Right lobe of liver (tissue), 6 donors: ENCODE measurements at regions not wholly inside any gene's neighbourhood (a gene's known extent, or its start where the extent isn't known, plus 50 kb on each side); places are given as distances from the start of the nearest gene placed in this dataset.

Experiments
- ATAC-seq, 4 donors: fragments of 200-7000 bp; cut with Tn5 transposase; one replicate each; pipeline ENCODE4 v1.9.1; 2020; ENCODE audit warnings: mild to moderate bottlenecking in 4 of 4, moderate library complexity in 4 of 4
- DNase-seq, 3 donors: peaks; one replicate each; pipeline ENCODE4 v3.0.0-alpha.2; 2020
- H3K27ac ChIP-seq, 3 donors: fragments of 200-600 bp; one replicate each; pipeline ENCODE4 v1.8.0; 2022
- H3K27me3 ChIP-seq, 2 donors: fragments of 200-600 bp; one replicate each; pipeline ENCODE4 v1.8.0; 2022
- H3K36me3 ChIP-seq, 4 donors: fragments of 200-600 bp; sonication (generic) in 1 of 4; one replicate each; pipeline versions ENCODE4 v1.5.1 to v1.8.0; 2017 to 2022; ENCODE audit warnings: control low read depth in 1 of 4
- H3K4me1 ChIP-seq, 4 donors: fragments of 200-600 bp; sonication (generic) in 1 of 4; one replicate each; pipeline versions ENCODE4 v1.5.1 to v1.8.0; 2017 to 2022; ENCODE audit warnings: control low read depth in 1 of 4
- H3K4me3 ChIP-seq, 3 donors: fragments of 200-600 bp; one replicate each; pipeline ENCODE4 v1.8.0; 2022
- H3K9me3 ChIP-seq, 4 donors: fragments of 200-600 bp; sonication (generic) in 1 of 4; one replicate each; pipeline versions ENCODE4 v1.5.1 to v1.8.0; 2017 to 2022; ENCODE audit warnings: control low read depth in 1 of 4
- POLR2A ChIP-seq: fragments of 450-650 bp; IDR thresholded peaks from one replicate; pipeline ENCODE4 v1.6.1; 2017; ENCODE audit warnings: antibody characterized with exemption, mild to moderate bottlenecking
- WGBS: methylation state at CpG from one replicate; pipeline ENCODE4 v1.1.6; 2018; ENCODE audit warnings: low coverage, low lambda C conversion rate; ENCODE audit not compliant: insufficient coverage; ENCODE audit errors: missing lambda C conversion rate; 5-methylcytosine and 5-hydroxymethylcytosine counted together
- intact Hi-C, 2 donors: fragments of 100-400 bp; cut with DNase I; formaldehyde crosslinking; loops; one replicate each; pipeline versions ENCODE4 v1.11.2 to v1.14.1; 2022
- TF ChIP-seq, protein P1 (sequence below), 4 donors: fragments of 200-600 bp in 3 of 4; fragments of 450-650 bp in 1 of 4; IDR thresholded peaks; one replicate each; pipeline versions ENCODE4 v1.5.1 to v1.8.0; 2016 to 2022; ENCODE audit warnings: antibody characterized with exemption in 4 of 4, mild to moderate bottlenecking in 2 of 4
- donor health status: DM: no; HTN: yes; CAD: no.
- donor health status: DM: no; HTN: no; CAD: no.
- donor health status: DM: no; HTN: no; CAD: no.
- donor health status: DM: no; HTN: yes; CAD: no.
- donor health status: DM: no; HTN: yes; CAD: no.

DNA sequence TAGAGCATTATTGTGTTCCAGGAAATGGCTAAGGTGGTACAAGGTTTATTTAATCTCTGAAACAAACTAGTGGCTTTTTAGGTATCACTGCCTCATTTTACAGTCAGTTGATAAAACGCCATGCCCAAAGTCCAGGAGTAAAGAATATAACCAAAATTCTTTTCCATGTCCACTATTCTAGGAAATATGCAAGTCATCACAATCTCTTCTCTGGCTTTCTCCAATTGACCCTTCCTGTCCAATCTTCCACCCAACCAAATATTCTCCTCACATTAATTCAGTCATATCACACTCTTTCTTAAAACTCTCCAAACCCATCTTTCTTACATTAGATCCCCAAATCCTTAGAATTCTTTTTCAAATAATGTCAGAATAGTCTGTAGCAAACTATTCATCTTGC is 1110.0 kb upstream of the CDH8 start:
- TF ChIP-seq, protein P1, sequence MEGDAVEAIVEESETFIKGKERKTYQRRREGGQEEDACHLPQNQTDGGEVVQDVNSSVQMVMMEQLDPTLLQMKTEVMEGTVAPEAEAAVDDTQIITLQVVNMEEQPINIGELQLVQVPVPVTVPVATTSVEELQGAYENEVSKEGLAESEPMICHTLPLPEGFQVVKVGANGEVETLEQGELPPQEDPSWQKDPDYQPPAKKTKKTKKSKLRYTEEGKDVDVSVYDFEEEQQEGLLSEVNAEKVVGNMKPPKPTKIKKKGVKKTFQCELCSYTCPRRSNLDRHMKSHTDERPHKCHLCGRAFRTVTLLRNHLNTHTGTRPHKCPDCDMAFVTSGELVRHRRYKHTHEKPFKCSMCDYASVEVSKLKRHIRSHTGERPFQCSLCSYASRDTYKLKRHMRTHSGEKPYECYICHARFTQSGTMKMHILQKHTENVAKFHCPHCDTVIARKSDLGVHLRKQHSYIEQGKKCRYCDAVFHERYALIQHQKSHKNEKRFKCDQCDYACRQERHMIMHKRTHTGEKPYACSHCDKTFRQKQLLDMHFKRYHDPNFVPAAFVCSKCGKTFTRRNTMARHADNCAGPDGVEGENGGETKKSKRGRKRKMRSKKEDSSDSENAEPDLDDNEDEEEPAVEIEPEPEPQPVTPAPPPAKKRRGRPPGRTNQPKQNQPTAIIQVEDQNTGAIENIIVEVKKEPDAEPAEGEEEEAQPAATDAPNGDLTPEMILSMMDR (IDR thresholded peaks at IDR 0.05) = no peak
- TF ChIP-seq POLR2A = no peak
- intact Hi-C loops = no loop called here
- Histone ChIP-seq H3K36me3 (no peaks in the 10 kb centered on the region), H3K27me3 (no peaks in the 10 kb centered on the region), H3K27ac (no peak overlapping the region), H3K4me3 (no peak overlapping the region), H3K9me3 (no peaks in the 10 kb centered on the region), H3K4me1 (no peaks in the 10 kb centered on the region)
- 18% methylated on average over 1 of the region's 1 CpG for WGBS
- no peak for ATAC-seq
- no peak for DNase-seq

DNA sequence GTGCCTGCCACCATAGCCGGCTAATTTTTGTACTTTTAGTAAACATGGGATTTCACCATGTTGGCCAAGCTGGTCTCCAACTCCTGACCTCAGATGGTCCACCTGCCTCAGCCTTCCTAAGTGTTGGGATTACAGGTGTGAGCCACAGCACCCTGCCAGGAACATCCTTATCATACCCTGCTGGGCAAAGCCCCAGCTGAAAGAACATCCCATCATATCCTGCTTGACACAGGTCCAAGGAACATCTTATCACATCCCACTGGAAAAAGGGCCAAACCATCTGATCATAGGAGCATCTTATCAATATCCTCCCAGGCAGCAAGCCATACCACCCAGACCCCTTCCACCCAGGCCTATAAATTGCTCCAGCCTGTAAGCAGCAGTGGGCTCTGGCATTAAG is 1109.2 kb upstream of the CDH8 start:
- Histone ChIP-seq H3K27me3 (no peaks in the 10 kb centered on the region), H3K36me3 (no peaks in the 10 kb centered on the region), H3K9me3 (no peaks in the 10 kb centered on the region), H3K4me3 (no peak overlapping the region), H3K4me1 (no peaks in the 10 kb centered on the region), H3K27ac (no peak overlapping the region)
- TF ChIP-seq, protein P1 (IDR thresholded peaks at IDR 0.05) = no peak
- no peak for TF ChIP-seq POLR2A
- intact Hi-C loops = no loop called here
- DNase-seq (no peak), ATAC-seq (no peak)
- 42% methylated on average over 1 of the region's 1 CpG for WGBS

GRCh38 chr16:63135069-63135468 is 1098.8 kb upstream of the CDH8 start:
- Histone ChIP-seq H3K27ac (no peak overlapping the region), H3K4me3 (no peak overlapping the region), H3K9me3 (no peaks in the 10 kb centered on the region), H3K27me3 (no peaks in the 10 kb centered on the region), H3K4me1 (no peaks in the 10 kb centered on the region), H3K36me3 (no peaks in the 10 kb centered on the region)
- no peak for TF ChIP-seq POLR2A
- TF ChIP-seq, protein P1 (IDR thresholded peaks at IDR 0.05) = no peak
- intact Hi-C loops = no loop called here
- no peak for DNase-seq
- ATAC-seq = no peak
- 51% methylated on average over 2 of the region's 2 CpGs for WGBS

GRCh38 chr16:63131503-63131902 is 1095.3 kb upstream of the CDH8 start:
- Histone ChIP-seq H3K4me3 (no peak overlapping the region), H3K36me3 (no peaks in the 10 kb centered on the region), H3K9me3 (no peaks in the 10 kb centered on the region), H3K27me3 (no peaks in the 10 kb centered on the region), H3K27ac (no peak overlapping the region), H3K4me1 (no peaks in the 10 kb centered on the region)
- DNase-seq = no peak
- WGBS = 53% methylated on average over 2 of the region's 2 CpGs
- no peak for TF ChIP-seq POLR2A
- TF ChIP-seq, protein P1 (IDR thresholded peaks at IDR 0.05) = no peak
- ATAC-seq = no peak
- intact Hi-C loops = no loop called here

GRCh38 chr16:63130942-63131341 is 1094.7 kb upstream of the CDH8 start:
- no peaks in the 10 kb centered on the region for H3K27me3 ChIP-seq
- intact Hi-C loops = no loop called here
- H3K4me1 ChIP-seq = no peaks in the 10 kb centered on the region
- no peaks in the 10 kb centered on the region for H3K9me3 ChIP-seq
- TF ChIP-seq POLR2A = no peak
- TF ChIP-seq, protein P1 (IDR thresholded peaks at IDR 0.05) = no peak
- 82% methylated on average over 4 of the region's 4 CpGs for WGBS
- ATAC-seq (no peak), DNase-seq (no peak)
- no peak overlapping the region for H3K4me3 ChIP-seq
- H3K36me3 ChIP-seq = no peaks in the 10 kb centered on the region
- H3K27ac ChIP-seq = no peak overlapping the region
